GM21619 (cell line): ENCODE measurements at regions not wholly inside any gene's neighbourhood (a gene's known extent, or its start where the extent isn't known, plus 50 kb on each side); places are given as distances from the start of the nearest gene placed in this dataset.
A peak's percentile ranks its signal among the peaks of the same experiment; 100 is the strongest.

Experiments
- ATAC-seq: cut with Tn5 transposase; IDR thresholded peaks from one replicate; pipeline ENCODE4 v1.9.1; 2021; ENCODE audit not compliant: unreplicated experiment

DNA sequence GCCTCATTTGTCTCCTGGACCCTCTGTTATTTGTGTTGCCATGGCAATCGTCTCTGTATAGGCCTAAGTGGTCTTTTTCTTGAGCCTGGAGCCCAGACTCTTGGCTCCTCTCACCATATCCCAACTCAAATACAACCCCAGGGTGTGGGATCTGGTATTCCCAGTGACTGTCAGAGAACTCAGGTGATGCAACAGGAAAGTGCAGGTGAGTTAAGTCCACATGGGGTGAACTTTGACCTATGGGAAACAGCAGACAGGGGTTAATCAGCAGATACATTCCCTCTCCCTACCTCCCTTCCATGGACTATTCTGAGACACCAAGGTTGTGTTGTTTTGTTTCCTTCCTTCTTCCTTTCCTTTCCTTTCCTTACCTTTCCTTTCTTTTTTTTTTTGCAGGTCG lies 130.9 kb upstream of the RPS6KA3 start:
- no peak for ATAC-seq

DNA sequence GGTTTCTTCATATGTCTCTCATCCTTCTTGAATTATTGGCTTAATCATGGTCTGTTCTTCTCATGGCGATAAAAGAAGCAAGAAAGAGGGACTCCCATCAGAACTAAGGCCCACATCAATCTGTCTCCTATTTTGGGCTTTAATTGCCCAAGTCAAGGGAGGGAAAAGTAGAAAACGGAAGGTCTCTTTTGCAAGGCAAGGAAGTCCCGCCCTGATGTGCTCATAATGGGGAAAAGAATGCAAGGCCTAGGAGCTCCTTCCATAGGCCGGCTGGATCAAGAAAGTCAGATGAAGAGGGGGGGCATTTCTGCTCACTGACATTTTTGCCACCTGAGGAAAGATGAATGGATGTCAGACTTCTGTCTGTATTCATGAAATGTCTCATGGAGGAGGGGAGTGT lies 127.7 kb upstream of the RPS6KA3 start:
- no peak for ATAC-seq

GRCh38 chrX:20393944-20394343 lies 127.2 kb upstream of the RPS6KA3 start:
- no peak for ATAC-seq

GRCh38 chrX:20388594-20388993 lies 121.9 kb upstream of the RPS6KA3 start:
- ATAC-seq, result no peak

DNA sequence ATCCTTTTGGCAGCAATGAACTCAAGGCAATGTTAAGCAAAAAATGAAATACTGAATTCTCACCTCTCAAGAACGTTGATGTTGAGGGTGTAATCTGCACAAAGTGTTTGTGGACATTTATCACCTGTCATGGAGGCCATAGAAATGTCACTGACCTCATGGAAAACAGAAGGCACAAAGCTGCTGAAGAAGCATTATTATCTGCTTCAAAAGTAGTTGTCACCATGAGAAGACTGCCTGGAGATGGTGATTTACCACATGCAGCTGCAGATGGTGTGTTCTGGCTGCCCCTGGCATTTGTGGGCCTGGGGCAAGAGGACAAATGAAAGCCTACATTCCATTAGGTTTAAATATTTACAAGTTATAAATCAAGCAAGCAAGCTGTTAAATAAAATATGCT lies 116.8 kb upstream of the RPS6KA3 start:
- ATAC-seq, result no peak

GRCh38 chrX:20382518-20383297 lies 116.0 kb upstream of the RPS6KA3 start:
- peak; percentile 53 for ATAC-seq

DNA sequence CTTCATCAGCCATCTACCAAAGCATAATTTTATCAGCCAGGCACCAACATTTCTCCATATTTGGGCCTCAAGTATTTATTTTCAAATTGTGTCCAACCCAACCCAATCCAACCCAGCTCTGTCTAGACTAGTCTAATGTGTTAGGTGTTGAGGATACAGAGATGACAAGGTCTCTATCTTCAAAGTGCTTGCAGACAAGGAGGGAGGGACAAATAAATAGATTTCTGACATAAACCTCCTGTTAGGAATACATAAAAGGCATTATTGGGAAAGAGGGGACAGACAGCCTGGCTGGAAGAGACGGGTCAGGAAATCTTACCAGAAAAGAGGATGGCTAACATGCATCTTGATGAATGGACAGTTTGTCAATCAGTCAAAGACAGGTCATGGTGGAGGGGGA lies 115.4 kb upstream of the RPS6KA3 start:
- no peak for ATAC-seq

GRCh38 chrX:20378233-20378920 lies 111.7 kb upstream of the RPS6KA3 start:
- no peak for ATAC-seq

DNA sequence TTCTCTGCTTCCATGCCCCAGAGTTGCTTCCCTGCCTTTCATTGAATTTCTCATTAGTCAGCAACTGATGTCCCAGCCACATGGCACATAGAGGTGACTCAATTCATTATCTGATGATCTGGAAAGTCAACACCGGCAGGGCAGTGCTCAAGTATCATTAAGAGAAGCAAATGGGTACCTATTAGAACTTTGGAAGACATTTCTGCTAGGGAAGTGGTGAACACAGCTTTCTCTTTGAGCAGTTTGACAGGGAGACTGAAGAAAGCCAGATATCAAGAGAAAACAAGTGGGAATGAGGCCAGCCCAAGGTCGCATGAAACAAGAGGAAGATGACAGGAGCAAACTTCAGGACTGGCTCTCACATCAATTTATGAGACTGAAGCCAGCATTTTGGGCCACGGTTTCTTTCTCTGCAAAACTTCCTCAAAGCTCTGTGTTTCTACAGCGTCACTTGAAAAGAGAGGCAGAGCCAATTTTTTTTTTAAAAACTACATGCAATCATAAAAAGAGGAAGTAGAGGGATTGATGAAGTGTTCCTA lies 108.3 kb upstream of the RPS6KA3 start:
- ATAC-seq, result no peak

- ATAC-seq, result no peak
These were observed 107.7 kb upstream of the RPS6KA3 start for GRCh38 chrX:20374450-20374849.

DNA sequence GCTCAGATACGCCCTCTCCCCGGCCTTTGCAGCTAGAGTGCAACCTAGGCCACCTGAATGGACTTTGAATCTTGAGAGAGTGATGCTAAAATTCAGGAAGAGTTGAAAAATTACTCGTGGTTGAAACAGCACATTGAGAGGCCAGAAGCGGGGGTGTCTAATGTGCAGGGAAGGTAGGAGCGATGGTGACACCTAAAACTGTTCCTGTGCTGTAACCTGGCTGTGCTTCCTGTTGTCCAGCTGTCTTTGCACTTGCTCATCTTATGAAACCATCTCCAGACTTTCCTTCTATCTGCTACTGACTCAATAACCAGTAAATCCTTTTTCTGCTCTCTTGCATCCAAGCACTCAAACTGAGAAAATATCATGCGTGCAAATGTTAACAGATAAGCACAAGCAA lies 106.4 kb upstream of the RPS6KA3 start:
- ATAC-seq, result no peak

DNA sequence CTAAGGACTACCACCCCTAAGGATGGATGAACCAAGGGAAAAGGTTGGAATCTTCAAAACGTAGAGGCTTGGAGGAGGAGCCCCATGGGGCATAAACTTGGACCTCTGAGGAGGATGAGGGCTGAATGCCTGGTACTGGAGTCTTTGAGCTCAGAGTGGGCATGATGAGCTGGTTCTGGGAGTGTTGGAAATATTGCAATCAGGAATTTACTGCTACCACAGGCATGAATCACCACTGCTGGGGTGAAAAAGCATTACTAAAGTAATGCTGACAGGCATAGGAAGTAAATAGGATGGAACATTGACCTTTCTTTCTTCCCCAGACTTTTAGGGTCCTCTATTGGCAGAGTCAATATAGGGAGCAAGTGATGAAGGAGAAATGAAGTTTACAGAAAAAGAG lies 105.8 kb upstream of the RPS6KA3 start:
- ATAC-seq, result no peak

DNA sequence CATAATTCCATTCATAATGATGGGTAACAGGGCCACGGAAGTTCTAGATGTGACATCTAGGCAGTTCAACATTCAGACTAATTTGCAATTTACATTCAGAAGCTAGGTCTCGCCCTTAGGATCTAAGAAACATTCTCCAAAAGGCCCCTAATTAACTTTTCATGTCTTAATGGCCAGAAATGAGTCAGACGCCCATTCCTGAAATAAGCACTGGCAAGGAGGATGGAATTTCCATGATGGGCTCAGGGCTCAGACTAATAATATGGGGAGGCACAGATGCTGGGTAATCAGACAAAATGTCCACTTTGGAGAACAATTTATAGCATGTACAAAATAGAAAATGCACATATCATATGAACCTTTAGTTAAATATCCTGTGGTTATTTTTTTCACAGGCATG lies 102.8 kb upstream of the RPS6KA3 start:
- ATAC-seq, result no peak

DNA sequence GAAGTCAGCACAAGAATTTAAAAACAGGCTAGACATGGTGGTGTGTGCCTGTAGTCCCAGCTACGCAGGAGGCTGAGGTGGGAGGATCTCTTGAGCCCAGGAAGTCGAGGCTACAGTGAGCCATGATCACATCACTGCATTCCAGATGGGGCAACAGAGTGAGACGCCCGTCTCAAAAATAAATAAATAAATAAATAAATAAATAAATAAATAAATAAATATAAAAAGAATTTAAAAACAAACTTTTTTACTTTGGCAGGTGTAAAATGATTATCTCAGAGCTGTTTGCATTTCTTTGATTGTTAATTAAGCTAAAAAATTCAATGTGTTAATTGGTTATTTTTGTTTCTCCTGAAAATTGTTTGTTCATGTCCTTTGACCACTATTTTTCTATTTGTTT lies 97.5 kb upstream of the RPS6KA3 start:
- no peak for ATAC-seq

GRCh38 chrX:20363275-20363674 lies 96.6 kb upstream of the RPS6KA3 start:
- ATAC-seq, result no peak

DNA sequence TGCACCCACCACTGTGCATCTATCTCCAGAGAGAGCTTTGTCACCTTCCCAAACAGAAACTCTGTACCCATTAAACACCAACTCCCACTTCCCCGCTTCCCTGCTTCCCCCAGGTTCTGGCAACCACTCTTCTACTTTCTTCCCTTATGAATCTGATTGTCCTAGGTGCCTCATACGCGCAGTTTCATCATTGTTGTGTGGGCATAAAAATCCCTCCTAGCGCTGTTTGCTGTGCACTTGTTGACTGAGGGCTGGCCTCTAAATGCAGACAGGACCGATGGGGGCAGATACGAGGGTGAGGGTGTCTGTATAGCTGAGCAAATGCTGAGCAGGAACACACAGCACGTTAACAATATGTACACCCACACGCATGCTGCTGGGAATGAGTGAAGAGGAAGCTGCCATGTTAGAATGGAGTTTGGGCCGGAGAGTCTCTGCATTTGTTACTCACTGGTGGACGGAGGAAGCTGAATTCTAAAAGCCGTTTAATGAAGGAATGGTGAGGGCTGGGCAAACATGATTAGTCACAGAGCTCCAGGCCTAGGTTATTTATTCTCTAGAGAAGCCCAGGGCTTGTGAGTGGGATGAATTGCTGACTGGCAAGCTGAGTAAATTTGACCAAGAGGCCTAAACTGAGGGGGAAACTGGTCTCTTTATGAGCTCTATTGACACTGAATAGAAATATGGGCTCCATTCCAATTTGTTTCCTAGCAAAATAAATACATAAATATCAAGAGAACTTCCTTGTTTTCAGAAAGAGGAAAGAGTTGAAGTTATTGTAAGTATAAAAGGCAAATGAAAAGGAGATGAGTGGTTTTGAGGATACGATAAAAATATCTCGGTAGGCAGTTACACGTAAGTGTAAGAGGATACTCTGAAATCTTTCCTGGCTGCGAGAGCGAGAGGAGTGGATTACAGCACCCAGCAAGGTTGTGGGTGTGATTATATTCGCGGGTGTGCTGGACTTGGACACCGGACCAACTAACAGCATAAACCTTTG lies 95.9 kb upstream of the RPS6KA3 start:
- ATAC-seq, result no peak

DNA sequence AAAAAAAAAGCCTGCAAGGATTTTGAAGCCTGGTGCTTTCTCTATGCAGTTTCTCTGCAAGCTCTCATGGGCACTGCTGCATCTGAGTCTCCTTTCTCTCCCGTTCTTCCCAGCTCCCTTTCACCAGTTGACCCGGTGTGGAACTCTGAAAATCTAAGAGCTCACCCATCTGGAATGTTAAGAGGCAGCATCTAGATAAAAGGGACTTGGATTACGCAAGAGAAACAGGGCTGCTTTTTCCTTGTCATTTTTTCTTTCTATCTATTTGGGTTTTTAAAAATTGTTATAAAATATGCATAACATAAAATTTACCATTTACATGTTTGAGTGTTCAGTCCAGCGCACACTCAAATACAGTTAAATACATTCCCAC lies 95.2 kb upstream of the RPS6KA3 start:
- no peak for ATAC-seq

DNA sequence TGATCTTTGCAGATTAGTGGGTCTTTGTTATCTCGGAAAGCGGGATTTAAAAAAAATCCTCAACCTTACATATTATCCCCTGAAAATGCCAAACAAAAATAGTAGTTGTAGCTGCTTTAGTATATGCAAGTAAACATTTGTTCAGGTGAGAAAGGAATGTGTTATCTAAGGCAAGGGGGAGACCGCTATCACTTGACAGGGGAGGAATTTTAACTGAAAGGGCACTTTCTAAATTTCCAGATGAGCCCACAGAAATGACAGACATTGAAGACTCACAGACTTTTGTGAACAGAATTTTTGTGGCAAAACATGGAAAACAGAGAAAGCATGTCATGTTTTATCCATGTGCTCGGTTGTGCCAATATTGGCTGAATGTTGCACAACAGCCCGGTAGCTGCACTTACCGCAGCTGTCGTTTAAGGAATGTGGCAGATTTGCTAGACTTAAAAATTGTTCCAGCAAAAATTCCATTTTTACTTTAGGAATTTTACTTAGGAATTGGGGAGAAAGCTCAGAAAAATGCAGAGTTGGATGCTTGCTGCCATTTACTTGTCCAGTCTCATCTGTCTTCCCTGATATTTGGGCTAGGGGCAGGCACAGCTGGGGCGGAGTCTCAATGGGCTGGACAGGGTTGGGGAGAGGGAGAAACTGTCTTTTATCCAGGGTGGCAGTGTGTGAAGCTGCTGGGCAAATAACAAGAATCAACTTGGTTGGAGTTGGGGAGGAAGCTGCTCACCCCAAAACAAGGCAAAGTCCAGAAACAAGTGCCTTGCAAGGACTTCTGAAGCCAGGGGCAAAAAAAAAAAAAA lies 94.6 kb upstream of the RPS6KA3 start:
- no peak for ATAC-seq

DNA sequence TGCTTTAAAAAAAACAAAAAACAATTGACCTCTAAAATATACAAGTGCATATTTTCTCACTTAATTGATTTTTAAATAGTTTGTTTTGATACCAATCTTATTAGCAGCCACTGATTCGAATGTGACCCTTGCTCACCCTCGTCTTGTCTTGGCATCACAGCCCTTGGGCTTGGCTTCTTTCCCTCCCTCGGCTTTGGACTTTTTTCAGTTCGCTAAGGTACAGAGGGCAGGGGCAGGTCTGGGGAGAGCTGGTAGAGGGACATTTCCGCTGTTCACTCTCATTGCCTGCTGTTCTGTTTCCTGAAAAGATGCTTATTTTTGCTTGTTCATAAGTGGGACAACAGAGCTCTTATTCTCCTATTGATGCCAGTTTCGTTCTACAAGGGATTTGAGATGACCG lies 88.5 kb upstream of the RPS6KA3 start:
- ATAC-seq, result no peak

GRCh38 chrX:20354505-20354904 lies 87.8 kb upstream of the RPS6KA3 start:
- no peak for ATAC-seq
